IPS-11a (cell line): ENCODE measurements at regions not wholly inside any gene's neighbourhood (a gene's known extent, or its start where the extent isn't known, plus 50 kb on each side); places are given as distances from the start of the nearest gene placed in this dataset.
"Not testable (repeated sequence)": the region's sequence is repeated elsewhere in the genome, so short reads cannot be mapped to it uniquely, and the experiment has no call there.

Source experiments
- H3K4me3 ChIP-seq: one replicate; pipeline ENCODE4 v1.5.1; 2013; ENCODE audit warnings: low read depth, low read length, control low read depth

DNA sequence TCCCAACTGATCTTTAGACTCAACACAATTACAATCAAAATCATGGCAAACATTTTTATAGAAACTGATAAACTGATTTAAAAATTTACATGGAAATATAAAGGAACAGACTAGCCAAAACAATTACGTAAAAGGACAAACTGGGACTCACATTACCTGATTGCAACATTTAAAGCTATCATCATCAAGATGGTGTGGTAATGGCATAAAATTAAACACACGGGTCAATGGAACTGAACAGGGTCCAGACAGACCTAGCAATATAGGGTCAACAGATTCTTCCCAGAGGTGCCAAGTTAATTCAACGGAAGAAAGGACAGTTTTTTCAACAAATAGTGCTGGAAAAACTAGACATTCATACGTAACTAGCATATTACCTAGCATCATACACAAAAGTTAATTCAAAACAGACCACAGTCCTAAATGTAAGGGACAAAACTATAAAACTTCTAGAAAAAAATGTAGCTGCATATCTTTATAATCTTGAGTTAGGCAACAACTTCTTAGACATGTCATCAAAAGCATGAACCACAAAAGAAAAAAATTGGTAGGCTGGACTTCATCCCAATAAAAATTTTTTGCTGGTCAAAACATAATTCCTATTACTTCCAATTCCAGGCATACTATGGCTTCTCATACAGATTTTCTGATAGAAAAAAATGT, 147.4 kb upstream of the BEND6 start:
- no peak overlapping the region for H3K4me3 ChIP-seq

DNA sequence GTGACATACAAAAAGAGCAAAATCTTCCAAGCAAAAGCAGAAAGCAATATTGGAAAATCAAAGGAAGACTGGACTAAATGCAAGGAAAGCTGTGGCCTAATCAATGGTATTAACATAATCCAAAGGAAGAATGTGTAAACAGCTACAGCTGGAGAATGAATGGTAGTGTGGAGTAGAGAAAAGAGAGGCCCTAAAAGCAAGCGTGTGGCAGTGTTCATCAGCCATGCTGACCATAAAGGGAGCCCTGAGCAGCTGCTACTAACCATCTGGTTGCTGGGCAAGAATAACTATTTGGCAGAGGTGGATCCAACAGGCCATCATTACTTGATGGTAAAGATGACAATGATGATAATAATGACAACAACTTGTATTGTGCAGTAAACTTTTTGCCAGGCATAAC, 148.5 kb upstream of the BEND6 start:
- no peak overlapping the region for H3K4me3 ChIP-seq

DNA sequence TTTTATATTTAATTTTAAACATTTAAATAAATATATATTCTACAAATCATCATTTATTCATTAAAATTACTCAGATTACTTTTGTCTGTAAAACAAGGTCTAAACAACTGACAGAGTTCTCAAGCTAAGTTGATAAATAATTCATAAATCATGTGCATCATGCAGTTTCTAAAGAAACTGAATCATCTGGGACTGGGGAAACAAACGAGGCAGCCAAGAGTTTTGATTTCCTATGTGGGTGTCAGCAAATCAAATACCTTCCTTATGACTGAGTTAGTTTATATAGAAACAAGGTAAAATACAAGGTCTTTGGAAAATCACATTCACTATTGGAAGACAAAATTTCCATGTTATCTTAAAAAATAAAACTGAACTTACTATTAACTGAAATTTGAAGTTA, 149.9 kb upstream of the BEND6 start:
- H3K4me3 ChIP-seq = no peak overlapping the region

DNA sequence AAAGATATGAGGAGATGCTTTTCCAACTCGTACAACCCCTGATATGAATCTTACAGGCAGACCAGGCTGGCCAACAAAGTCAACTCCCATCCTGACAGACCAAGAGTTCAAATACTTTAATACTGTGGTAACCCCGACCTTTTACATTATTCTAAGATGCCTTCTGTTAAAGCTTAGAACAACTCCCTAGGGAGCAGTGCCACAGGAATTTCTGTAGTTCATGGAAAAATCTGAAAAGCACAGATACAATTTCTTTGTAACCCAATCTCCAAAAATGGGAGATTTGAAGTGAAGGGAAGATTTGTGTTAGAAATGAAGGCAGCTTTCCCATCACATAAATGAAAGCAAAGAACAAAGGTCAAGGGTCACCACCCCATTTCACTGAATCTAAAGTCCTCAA, 151.3 kb upstream of the BEND6 start:
- H3K4me3 ChIP-seq = no peak overlapping the region

DNA sequence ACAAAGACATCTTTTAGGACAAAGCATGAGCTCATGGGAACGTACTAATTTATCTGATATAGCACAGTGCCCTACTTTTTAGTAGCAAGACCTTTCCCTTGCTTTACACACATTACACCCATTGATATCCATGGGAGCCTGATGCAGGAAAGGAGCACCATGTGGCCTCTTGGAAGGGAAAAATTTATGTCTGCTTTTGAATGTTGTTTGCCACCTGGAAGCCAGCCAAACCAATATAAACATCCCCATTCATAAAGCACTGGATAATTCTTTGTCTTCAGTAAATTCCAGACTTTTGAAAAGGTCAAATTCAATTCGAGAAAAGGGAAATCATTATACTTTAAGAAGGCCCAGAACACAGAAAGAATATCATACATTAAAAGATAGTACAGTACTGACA, 152.3 kb upstream of the BEND6 start:
- no peak overlapping the region for H3K4me3 ChIP-seq

DNA sequence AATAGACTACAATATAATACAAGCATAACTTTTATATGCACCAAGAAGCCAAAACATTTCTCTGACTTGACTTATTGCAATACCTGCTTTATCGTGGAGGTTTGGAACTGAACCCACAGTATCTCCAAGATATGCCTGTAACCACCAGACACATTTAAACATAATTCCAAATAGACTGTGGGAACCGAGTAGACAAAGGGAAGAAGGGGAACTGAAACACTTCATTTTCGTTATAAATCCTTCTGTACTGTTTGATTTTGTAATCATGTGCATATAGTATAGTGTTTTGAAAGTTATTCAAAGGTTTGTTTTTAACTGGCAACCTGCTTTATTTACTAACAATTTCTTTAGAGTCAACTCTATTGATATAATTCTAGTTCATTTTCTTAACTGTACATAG, 154.9 kb upstream of the BEND6 start:
- no peak overlapping the region for H3K4me3 ChIP-seq

DNA sequence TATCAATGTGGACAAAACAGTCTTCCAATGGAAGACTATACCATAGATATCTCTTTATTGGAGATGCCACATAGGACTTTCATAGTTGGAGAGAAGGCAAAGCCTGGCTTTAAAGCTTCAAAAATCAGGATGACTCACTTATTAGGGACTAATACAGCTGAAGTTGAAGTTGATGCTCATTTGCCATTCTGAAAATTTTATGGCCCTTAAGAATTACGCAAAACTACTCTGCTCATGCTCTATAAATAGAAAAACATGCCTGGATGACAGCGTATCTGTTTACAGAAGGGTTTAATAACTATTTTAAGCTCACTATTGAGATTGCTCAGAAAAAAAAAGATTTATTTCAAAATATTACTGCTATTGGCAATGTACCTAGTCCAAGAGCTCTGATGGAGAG, 155.5 kb upstream of the DST start:
- H3K4me3 ChIP-seq = no peak overlapping the region

DNA sequence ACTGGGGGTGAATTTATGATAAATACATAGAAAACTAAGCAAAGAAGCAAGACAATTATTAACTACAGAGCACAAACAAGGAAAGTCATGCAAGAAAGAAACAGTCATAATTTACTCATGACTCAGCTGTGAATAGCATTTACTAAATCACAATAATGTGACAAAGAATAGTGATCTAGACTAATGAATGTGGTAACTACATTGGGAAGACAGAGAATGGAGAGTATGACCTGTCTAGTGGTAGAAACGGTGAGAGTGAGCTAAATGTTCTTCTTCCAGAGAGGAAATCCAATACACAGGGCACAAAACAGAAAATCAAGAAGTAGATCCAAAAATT, 153.5 kb upstream of the DST start:
- H3K4me3 ChIP-seq = no peak overlapping the region

DNA sequence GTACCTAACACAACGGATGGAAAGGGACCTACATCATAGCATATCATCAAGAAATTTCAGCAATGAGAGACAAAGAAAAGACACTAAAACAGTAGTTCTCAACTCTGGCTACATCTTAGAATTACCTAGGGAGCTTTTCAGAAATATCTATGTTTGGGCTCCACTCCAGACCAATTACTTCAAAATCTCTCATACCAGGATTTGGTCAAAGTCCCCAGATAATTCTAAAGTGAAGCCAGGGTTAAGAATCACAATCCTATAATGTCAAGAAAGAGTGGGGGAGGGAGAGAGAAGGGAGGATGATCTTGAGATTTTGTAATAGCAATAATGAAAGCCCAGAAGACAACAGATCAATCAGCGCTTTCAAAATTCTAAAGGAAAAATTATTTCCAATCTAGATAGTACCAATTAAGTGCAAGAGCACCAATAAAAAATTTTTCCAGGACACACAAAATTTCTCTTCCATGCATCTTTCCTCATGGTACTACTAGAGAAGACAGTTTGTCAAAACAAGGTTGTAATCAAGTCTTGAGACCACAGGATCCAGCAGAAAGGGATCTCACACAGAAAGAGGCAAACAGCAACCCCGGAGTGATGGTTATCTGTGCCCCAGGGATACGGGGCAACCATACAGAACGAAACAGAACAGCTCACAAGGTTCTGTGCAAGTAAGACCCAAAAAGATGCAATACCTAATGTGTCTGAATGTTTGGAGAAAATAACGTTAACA, 152.9 kb upstream of the DST start:
- H3K4me3 ChIP-seq = no peak overlapping the region

DNA sequence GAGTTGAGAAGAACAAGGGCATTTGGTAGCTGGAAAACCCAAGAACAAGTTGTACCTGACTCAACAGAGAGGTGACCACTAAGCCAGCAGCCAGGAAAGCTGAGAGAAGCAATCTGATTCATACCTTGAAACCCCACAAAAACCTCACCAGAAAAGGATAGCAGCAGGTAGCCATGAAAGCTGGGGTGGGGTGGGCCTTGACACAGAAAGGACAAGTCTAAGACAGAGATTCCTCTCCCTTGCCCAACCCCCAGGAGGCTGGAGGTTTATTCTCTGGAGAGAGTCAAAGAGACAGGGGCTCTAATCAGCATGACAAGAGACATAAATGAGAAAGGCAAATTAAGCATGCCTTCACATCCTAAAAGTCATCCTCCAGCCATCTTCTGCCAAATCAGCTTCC, 151.7 kb upstream of the DST start:
- H3K4me3 ChIP-seq = no peak overlapping the region

DNA sequence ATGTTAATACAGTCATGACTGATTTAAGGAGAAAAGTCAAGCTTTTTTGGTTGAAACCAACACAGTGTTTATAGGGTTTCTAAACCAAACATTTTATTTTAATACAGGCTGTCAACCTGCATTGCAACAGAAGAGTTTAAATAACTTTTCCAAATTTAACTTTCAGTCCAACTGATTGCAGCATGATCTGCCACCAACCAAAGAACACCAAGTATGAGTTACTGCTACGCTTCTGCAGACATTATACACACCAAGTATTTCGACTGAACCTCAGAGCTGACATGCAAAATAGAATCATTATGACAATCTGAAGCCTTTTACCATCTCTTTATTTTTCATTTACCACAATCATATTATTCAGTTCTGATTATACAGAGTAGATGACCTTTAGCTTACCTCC, 151.2 kb upstream of the DST start:
- H3K4me3 ChIP-seq = no peak overlapping the region

DNA sequence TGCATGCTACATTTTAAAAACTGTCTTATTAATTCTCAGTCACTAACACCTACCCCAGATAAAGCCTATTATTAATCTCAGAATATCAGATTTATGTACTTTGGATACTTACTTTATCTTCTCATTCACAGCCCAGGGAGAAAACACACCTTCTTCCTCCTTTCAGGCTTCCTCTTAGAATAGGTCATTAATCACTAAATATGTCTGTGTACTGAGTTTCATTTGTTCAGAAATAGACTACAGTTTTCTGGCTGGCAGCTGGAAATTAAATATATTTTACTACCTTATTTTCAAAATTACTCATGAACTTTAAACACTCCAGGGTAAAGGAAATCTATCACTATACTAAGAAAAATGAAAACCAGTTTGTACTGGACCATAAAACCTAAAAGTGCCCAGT, 147.7 kb upstream of the DST start:
- no peak overlapping the region for H3K4me3 ChIP-seq

DNA sequence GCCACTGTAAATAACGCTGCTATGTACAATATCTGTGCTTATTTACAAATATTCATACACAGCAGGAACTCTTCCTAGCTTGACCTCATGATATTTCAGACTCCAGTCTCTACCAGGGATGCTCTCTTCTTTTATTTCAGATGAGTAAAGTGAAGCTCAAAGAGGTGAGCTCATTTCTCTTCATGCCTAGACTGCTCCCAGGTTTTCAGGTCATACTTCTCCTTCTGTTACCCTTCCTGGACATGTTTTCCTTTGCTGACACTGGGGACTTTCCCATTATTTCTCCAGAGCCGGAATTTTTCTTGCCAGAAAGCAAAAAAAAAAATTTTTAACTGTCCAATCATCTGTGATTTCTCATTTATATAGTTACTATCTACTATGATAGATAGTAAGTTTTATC, 147.2 kb upstream of the DST start:
- H3K4me3 ChIP-seq = no peak overlapping the region

DNA sequence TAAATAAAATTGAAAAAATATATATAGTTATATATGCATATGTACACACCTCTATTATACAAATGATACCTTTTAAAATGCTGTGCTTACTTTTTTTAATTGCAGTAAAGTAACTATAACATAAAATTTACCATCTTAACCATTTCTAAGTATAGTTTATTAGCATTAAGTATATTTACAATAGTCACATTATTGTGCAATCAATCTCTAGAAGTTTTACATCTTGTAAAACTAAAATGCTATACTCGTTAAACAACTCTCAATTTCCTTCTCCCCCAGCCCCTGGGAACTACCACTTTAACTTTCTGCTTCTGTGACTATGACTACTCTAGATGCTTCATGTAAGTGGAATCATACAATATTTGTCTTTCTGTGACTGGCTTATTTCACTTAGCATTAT, 146.7 kb upstream of the DST start:
- H3K4me3 ChIP-seq = no peak overlapping the region

DNA sequence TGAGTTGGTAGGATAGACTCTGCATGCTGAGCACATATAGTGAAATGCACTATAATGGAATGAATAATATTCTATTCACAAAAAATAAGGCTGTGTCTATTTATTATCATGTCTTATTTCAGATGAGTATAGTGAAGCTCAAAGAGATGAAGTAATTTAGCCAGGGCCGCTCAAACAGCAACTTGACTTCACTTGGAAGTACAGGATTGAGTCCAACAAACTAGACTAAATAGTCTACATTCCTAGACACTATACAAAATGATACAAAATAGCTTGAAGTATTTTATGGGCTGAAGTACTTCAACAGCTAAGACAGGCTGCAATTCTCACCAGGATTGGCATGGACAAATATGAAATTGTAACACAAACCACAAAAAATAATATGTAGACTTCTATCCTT, 144.5 kb upstream of the DST start:
- no peak overlapping the region for H3K4me3 ChIP-seq

DNA sequence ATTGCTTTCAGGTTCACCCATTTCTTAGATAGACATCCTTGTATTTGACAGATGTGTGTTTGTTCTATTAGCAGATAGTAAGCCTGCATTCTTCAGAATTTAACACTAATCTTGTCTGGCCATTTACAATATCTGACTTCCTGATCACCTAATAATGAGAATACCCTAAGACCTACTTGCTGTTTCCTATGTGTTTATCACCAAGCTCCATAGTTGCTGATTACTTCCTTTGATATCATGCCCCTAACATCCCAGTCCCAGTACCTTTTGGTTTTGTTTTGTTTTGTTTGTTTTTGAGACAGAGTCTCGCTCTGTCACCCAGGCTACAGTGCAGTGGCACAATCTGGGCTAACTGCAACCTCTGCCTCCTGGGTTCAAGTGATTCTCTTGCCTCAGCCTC, 143.6 kb upstream of the DST start:
- H3K4me3 ChIP-seq = no peak overlapping the region

DNA sequence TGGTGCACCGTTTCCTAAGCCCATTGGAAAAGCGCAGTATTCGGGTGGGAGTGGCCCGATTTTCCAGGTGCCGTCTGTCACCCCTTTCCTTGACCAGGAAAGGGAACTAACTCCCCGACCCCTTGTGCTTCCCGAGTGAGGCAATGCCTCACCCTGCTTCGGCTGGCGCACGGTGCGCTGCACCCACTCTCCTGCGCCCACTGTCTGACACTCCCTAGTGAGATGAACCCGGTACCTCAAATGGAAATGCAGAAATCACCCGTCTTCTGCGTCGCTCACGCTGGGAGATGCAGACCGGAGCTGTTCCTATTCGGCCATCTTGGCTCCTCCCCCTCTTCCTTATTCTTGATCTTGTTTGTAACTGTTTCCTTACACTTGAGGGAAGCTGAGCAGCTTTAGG, 142.8 kb upstream of the DST start:
- not testable (repeated sequence) for H3K4me3 ChIP-seq

DNA sequence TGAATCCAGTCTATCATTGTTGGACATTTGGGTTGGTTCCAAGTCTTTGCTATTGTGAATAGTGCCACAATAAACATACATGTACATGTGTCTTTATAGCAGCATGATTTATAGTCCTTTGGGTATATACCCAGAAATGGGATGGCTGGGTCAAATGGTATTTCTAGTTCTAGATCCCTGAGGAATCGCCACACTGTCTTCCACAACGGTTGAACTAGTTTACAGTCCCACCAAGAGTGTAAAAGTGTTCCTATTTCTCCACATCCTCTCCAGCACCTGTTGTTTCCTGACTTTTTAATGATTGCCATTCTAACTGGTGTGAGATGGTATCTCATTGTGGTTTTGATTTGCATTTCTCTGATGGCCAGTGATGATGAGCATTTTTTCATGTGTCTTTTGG, 137.4 kb upstream of the DST start:
- H3K4me3 ChIP-seq = not testable (repeated sequence)

DNA sequence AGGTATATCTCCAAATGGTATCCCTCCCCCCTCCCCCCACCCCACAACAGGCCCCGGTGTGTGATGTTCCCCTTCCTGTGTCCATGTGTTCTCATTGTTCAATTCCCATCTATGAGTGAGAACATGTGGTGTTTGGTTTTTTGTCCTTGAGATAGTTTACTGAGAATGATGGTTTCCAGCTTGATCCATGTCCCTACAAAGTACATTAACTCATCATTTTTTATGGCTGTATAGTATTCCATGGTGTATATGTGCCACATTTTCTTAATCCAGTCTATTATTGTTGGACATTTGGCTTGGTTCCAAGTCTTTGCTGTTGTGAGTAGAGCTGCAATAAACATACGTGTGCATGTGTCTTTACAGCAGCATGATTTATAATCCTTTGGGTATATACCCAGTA, 135.8 kb upstream of the DST start:
- not testable (repeated sequence) for H3K4me3 ChIP-seq

DNA sequence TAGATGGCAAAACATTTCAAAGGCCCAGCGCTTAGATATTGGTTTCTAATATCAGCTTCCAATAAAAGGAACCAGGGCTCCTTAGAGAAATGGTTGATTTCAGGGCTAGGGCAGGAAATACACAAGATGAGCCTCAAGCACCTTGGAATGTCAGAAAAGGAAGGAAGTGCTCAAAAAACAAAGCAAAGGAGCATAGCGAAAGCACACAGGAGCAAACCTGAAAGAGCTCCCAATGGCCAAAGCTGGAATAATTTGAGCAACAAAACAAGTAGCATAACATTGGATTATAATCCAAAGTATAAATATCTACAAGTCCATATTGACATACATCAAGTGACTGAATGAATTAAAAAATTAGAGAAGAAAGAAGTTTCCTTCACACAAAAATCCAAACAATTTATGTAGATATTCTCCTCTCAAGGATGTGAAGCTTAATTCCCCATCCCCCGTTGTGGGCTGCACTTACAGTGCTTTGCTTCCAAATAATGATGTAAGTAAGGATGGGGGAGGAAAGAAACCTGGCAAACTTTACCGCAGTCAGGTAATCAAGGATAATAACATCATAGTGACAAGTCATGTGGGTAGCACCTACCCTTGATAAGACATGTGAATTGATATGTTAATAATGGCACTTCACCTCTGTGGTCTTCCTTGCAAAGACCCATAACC, 132.9 kb upstream of the DST start:
- no peak overlapping the region for H3K4me3 ChIP-seq

DNA sequence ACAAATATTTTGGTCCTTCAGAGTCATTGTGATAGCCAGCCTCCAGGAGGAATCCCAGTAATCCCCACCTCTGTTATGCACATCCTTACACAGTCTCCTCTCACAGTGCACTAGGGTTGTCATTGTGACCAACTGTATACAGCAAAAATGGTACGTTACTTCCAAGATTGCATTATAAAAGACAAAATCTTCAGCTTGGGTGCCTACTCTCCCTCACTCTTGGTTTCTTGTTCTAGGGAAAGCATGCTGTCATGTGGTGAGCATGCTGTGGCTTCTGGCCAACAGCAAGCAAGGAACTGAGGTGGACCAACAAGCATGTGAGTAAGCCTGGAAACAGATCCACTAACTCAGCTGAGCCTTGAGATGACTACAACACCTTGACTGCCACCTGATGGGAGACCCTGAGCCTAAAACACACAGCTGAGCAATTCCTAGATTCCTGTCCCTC, 130.1 kb upstream of the DST start:
- no peak overlapping the region for H3K4me3 ChIP-seq

DNA sequence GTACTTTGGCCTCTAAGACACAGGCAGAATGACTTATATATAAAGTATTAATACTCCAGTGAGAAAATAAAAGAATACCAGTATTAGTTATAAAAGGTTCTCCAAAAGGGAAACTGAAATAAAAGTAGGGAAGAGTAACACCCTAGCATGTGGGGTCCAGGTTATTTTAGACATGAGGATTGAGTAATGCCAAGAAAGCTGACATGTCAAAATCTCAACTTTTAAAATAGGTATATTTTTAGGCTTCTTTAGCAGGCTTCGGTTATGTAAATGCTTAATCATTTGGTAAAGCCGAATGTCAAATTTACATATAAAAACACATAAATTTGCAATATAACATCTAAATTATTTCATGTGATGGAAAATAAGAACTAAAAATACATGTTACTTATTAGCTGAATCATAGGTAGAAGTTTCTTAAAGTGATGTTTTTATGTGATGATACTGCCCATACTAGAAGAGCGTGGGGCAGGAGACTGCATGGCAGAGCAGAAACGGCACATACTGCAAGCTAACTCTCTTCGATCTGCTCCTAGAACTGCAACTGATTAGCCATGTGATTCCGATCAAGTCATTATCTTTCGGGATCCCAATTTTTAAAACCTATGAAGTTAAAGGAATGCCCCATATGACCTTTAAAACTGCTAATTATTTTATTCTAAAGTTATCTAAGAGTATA, 129.4 kb upstream of the DST start:
- H3K4me3 ChIP-seq = no peak overlapping the region
